ENCODE measurements at regions not wholly inside any gene's neighbourhood (a gene's known extent, or its start where the extent isn't known, plus 50 kb on each side); places are given as distances from the start of the nearest gene placed in this dataset.

DNA sequence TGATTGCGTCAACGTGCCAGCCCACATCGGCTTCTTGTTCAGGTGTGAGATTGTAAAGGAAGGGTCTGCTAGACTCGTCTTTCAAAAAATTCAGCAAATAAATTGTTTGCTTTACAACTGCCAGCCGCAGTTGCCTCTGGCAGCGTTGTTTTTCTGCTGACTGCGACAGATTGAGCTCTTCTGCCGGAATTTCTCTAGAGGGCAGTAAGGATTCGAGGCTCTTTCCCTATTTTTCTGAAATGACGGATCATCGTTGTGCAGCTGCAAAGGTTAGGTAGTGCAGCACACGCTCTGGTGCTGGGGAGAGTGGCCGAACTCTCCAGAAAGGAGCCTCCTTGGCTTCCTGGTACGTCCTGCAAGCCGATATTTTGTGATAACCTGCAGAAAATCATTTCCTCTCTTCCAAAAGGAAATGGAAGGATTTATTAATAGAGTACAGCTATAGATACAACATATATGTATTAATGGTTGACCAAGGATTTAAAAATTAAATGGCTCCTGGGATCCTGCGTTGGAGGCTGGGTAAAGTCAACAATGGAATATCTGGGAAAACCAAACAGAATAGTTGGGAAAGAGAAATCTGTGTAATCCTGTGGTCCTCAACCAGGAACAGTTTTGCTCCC, 121.9 kb upstream of the ZFP64 start:
- ATAC-seq (ENCODE audit: low FRiP score) (peak; percentile 65), DNase-seq (no peak)
- WGBS, 2 donors, result 12 to 13% methylated on average over 16 of the region's 16 CpGs
- intact Hi-C loops (cut with DNase I), result no loop called here
- no peak overlapping the region for H3K4me3 ChIP-seq (ENCODE audit: low read length in 2 of 2)
- peaks cover 0 to 3% of the 10 kb centered on the region in 2 donors for H3K27me3 ChIP-seq (ENCODE audit: control insufficient read depth in 1 of 2, insufficient read depth in 2 of 2, low read length in 1 of 2)
- no peak overlapping the region for H3K27ac ChIP-seq (ENCODE audit: low read depth in 1 of 2, low read length in 2 of 2)
- no peaks in the 10 kb centered on the region for H3K36me3 ChIP-seq (ENCODE audit: control insufficient read depth in 1 of 2, insufficient read depth in 2 of 2, low read length in 1 of 2)
- H3K9me3 ChIP-seq (ENCODE audit: control insufficient read depth, low read length), result peaks cover 4% of the 10 kb centered on the region
- H3K4me1 ChIP-seq (ENCODE audit: control insufficient read depth in 1 of 2, insufficient read depth in 2 of 2, low read length in 2 of 2), result no peaks in the 10 kb centered on the region

DNA sequence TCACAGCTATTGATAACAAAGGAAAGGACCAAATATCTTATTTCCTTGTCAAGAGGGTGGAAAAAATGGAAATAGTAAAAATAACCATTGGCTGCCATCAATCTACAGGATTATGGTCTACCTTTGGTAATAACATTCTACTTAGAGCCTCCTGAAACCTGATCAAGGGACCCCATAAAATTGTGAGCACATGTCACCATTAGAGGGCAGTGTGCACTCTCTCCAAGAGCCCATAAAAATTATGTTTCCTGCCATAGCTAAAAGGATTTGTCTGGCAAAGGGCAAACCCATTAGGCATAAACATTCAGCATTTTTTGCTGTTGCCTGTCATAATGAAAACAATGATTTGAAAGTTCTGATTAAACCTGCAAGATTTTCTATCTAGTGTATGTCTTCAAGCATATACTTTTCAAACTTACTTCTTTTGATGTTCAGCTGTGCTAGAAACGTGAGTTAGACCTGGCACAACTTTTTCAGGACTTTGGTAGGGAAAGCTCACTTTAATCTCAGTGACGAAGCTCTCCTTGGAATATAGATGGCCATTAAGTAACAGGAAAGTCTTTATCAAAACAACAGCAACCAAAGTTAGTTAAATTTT, 120.7 kb upstream of the ZFP64 start:
- Histone ChIP-seq H3K27me3 (ENCODE audit: control insufficient read depth in 1 of 2, insufficient read depth in 2 of 2, low read length in 1 of 2) (peaks cover 0 to 6% of the 10 kb centered on the region in 2 donors), H3K27ac (ENCODE audit: low read depth in 1 of 2, low read length in 2 of 2) (no peak overlapping the region), H3K4me1 (ENCODE audit: control insufficient read depth in 1 of 2, insufficient read depth in 2 of 2, low read length in 2 of 2) (no peaks in the 10 kb centered on the region), H3K36me3 (ENCODE audit: control insufficient read depth in 1 of 2, insufficient read depth in 2 of 2, low read length in 1 of 2) (no peaks in the 10 kb centered on the region), H3K9me3 (ENCODE audit: control insufficient read depth, low read length) (peaks cover 4% of the 10 kb centered on the region), H3K4me3 (ENCODE audit: low read length in 2 of 2) (no peak overlapping the region)
- intact Hi-C loops (cut with DNase I), result no loop called here
- no peak for DNase-seq
- peak; percentile 64 for ATAC-seq (ENCODE audit: low FRiP score)
- WGBS, 2 donors, result 11 to 17% methylated on average over 2 of the region's 2 CpGs

DNA sequence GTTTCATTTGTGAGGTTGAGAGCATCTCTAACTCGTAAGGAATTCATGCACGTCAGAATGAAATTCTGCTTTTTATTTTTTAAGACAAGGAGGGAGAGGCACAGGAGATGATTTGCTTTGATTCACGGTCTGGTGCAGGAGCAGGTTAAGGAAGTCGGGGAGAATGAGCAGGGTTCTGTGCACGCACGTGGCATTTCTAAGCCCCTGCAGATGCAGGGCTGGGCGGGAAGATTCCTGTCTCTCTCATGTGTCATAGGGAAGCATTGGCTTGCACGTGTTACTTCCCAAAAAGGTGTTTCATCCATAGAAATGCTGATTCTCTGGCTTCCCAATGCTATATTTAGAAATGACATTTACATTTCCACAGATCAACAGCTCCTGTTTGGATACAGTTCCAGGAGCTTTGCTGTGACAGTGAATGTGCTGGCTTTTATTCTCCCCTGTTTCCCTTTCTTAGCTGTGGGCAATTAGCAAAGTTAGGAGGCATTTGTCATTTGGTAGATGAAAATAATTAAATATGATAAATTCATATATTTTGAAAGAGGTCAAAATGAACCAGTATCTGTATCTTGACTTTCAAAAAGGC, 119.7 kb upstream of the ZFP64 start:
- Histone ChIP-seq H3K4me3 (ENCODE audit: low read length in 2 of 2) (no peak overlapping the region), H3K4me1 (ENCODE audit: control insufficient read depth in 1 of 2, insufficient read depth in 2 of 2, low read length in 2 of 2) (no peaks in the 10 kb centered on the region), H3K9me3 (ENCODE audit: control insufficient read depth, low read length) (no peaks in the 10 kb centered on the region), H3K36me3 (ENCODE audit: control insufficient read depth in 1 of 2, insufficient read depth in 2 of 2, low read length in 1 of 2) (no peaks in the 10 kb centered on the region), H3K27ac (ENCODE audit: low read depth in 1 of 2, low read length in 2 of 2) (no peak overlapping the region), H3K27me3 (ENCODE audit: control insufficient read depth in 1 of 2, insufficient read depth in 2 of 2, low read length in 1 of 2) (peaks cover 0 to 6% of the 10 kb centered on the region in 2 donors)
- ATAC-seq (ENCODE audit: low FRiP score) (no peak), DNase-seq (no peak)
- intact Hi-C loops (cut with DNase I), result no loop called here
- 52 to 59% methylated on average over 8 of the region's 8 CpGs for WGBS, 2 donors

DNA sequence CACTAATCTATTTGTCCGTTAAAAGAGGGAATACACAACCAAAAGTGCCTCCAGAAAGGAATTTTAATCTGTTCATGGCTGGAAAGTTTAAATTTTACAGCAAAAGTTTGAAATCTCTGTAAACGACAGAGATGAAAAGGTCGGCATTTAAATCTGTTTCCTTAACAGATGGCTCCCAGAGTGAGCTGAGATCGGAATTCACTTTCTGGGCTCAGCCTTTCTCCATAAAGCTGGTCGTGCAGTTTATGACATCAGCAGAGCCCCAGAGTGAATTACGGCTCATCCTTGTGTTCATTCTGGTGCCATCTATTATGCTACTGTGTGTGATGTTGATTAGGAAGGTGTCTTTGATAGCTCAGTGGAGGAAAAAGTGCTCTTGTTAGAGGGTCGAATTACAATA, 117.6 kb upstream of the ZFP64 start:
- intact Hi-C loops (cut with DNase I), result no loop called here
- Histone ChIP-seq H3K27me3 (ENCODE audit: control insufficient read depth in 1 of 2, insufficient read depth in 2 of 2, low read length in 1 of 2) (peaks cover 0 to 6% of the 10 kb centered on the region in 2 donors), H3K27ac (ENCODE audit: low read depth in 1 of 2, low read length in 2 of 2) (no peak overlapping the region), H3K4me1 (ENCODE audit: control insufficient read depth in 1 of 2, insufficient read depth in 2 of 2, low read length in 2 of 2) (no peaks in the 10 kb centered on the region), H3K9me3 (ENCODE audit: control insufficient read depth, low read length) (no peaks in the 10 kb centered on the region), H3K36me3 (ENCODE audit: control insufficient read depth in 1 of 2, insufficient read depth in 2 of 2, low read length in 1 of 2) (no peaks in the 10 kb centered on the region), H3K4me3 (ENCODE audit: low read length in 2 of 2) (no peak overlapping the region)
- 30 to 38% methylated on average over 7 of the region's 7 CpGs for WGBS, 2 donors
- DNase-seq (no peak), ATAC-seq (ENCODE audit: low FRiP score) (no peak)

DNA sequence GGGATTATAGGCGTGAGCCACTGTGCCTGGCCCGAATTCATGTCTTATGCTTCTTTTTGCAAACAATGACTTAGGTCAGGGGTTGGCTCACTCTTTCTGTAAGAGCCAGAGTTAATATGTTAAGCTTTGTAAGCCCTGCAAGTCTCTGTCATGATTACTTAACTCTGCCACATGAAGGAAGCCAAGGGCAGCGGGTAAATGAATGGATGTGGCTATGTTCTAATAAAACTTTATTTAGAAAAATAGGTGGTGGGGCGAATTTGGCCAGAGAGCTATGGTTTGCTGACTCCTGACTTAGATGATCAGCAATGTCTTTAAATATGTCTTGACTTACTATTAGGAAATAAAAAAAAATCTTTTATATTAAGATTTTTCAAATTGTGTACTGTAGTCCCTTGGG, 114.9 kb upstream of the ZFP64 start:
- peaks cover 0 to 6% of the 10 kb centered on the region in 2 donors for H3K27me3 ChIP-seq (ENCODE audit: control insufficient read depth in 1 of 2, insufficient read depth in 2 of 2, low read length in 1 of 2)
- 89% methylated on average over 4 of the region's 4 CpGs for WGBS, 2 donors
- no peaks in the 10 kb centered on the region for H3K9me3 ChIP-seq (ENCODE audit: control insufficient read depth, low read length)
- DNase-seq, result no peak
- H3K27ac ChIP-seq (ENCODE audit: low read depth in 1 of 2, low read length in 2 of 2), result no peak overlapping the region
- intact Hi-C loops (cut with DNase I), result no loop called here
- H3K4me1 ChIP-seq (ENCODE audit: control insufficient read depth in 1 of 2, insufficient read depth in 2 of 2, low read length in 2 of 2), result no peaks in the 10 kb centered on the region
- H3K36me3 ChIP-seq (ENCODE audit: control insufficient read depth in 1 of 2, insufficient read depth in 2 of 2, low read length in 1 of 2), result no peaks in the 10 kb centered on the region
- no peak overlapping the region for H3K4me3 ChIP-seq (ENCODE audit: low read length in 2 of 2)
- no peak for ATAC-seq (ENCODE audit: low FRiP score)

DNA sequence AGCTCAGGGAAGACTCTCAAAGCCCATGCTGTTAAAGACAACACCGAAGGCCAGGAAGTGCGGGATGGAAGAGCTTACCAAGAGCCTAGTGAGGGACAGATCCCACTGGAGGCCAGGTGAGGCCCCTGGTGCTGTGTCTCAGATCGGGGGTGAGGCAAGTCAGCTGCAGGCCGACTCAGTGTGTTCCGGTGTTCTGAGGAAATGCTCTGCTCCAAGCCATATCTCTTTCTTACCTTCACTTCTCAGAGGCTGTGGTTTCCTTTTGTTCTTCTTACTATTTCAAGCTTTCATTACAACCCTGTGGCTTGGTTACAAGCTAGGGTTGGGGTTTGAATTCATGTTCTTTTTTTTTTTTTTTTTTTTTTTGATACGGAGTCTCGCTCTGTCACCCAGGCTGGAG, 114.3 kb upstream of the ZFP64 start:
- no peaks in the 10 kb centered on the region for H3K9me3 ChIP-seq (ENCODE audit: control insufficient read depth, low read length)
- DNase-seq (no peak), ATAC-seq (ENCODE audit: low FRiP score) (no peak)
- WGBS, 2 donors, result 90 to 92% methylated on average over 7 of the region's 7 CpGs
- no peak overlapping the region for H3K27ac ChIP-seq (ENCODE audit: low read depth in 1 of 2, low read length in 2 of 2)
- peaks cover 0 to 6% of the 10 kb centered on the region in 2 donors for H3K27me3 ChIP-seq (ENCODE audit: control insufficient read depth in 1 of 2, insufficient read depth in 2 of 2, low read length in 1 of 2)
- no peak overlapping the region for H3K4me3 ChIP-seq (ENCODE audit: low read length in 2 of 2)
- intact Hi-C loops (cut with DNase I), result no loop called here
- H3K4me1 ChIP-seq (ENCODE audit: control insufficient read depth in 1 of 2, insufficient read depth in 2 of 2, low read length in 2 of 2), result no peaks in the 10 kb centered on the region
- no peaks in the 10 kb centered on the region for H3K36me3 ChIP-seq (ENCODE audit: control insufficient read depth in 1 of 2, insufficient read depth in 2 of 2, low read length in 1 of 2)

DNA sequence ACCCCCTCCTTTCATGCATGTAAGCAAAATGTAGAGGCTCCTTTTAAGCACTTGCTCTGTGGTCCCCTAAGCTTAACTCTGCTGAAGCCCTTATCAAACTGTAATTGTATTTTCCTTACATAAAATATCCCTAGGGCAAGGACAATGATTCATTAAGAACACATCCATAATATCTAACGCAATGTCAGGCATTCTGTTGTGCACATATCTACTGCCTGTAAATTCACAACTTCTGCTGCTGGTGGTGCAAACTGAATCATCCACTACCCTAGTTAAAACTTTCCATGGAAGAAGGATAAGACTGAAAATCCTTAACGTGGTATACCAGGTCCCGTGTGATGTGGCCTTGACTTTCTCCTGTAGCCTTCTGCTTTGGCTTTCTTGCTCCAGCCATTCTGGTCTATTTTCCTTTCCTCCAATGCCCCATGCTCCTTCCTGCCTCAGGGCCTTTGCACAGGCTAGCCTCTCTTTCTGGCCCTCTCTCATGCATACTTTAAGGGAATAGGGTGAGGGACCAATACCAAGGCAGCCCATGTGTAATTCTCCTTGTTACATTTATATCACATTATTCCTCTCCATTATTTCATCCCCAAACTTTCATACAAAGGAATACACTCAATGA, 113.6 kb upstream of the ZFP64 start:
- Histone ChIP-seq H3K27me3 (ENCODE audit: control insufficient read depth in 1 of 2, insufficient read depth in 2 of 2, low read length in 1 of 2) (peaks cover 0 to 6% of the 10 kb centered on the region in 2 donors), H3K36me3 (ENCODE audit: control insufficient read depth in 1 of 2, insufficient read depth in 2 of 2, low read length in 1 of 2) (no peaks in the 10 kb centered on the region), H3K27ac (ENCODE audit: low read depth in 1 of 2, low read length in 2 of 2) (no peak overlapping the region), H3K4me3 (ENCODE audit: low read length in 2 of 2) (no peak overlapping the region), H3K9me3 (ENCODE audit: control insufficient read depth, low read length) (no peaks in the 10 kb centered on the region), H3K4me1 (ENCODE audit: control insufficient read depth in 1 of 2, insufficient read depth in 2 of 2, low read length in 2 of 2) (no peaks in the 10 kb centered on the region)
- no peak for ATAC-seq (ENCODE audit: low FRiP score)
- DNase-seq, result no peak
- intact Hi-C loops (cut with DNase I), result no loop called here
- 81 to 82% methylated on average over 3 of the region's 3 CpGs for WGBS, 2 donors

DNA sequence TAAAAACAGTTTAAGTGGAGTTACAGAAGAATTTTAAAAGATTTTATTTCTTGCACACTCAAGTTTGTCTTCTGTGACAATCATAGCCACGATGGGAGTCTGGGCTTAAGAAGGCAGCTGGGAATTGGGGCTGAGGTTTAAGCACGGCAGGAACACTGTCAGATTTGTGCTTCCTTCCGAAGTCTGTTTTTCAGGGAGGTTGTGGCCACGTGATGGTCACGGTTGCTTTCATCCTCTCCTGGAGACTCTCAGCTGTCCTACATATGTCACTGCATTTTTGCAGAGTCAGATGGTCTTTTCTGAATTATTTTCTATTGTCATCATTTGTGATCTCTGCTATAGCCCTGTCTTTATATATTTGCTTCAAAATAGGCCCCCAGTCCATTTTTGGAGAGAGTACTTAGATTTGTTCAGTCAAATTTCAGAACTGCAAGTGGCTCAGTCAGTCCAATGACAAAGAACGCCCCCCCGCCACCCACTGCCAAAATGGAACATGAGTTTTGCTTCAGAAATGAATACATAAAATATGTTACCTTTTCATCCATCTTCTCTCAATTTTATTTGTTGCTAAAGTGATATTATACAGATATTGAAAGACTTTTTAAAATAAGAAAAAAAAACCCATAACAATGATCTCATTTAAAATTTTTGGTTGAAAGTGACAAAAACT, 111.8 kb upstream of the ZFP64 start:
- 49 to 62% methylated on average over 7 of the region's 7 CpGs for WGBS, 2 donors
- Histone ChIP-seq H3K4me3 (ENCODE audit: low read length in 2 of 2) (no peak overlapping the region), H3K27ac (ENCODE audit: low read depth in 1 of 2, low read length in 2 of 2) (no peak overlapping the region), H3K4me1 (ENCODE audit: control insufficient read depth in 1 of 2, insufficient read depth in 2 of 2, low read length in 2 of 2) (no peaks in the 10 kb centered on the region), H3K9me3 (ENCODE audit: control insufficient read depth, low read length) (no peaks in the 10 kb centered on the region), H3K27me3 (ENCODE audit: control insufficient read depth in 1 of 2, insufficient read depth in 2 of 2, low read length in 1 of 2) (peaks cover 0 to 2% of the 10 kb centered on the region in 2 donors), H3K36me3 (ENCODE audit: control insufficient read depth in 1 of 2, insufficient read depth in 2 of 2, low read length in 1 of 2) (no peaks in the 10 kb centered on the region)
- ATAC-seq (ENCODE audit: low FRiP score) (no peak), DNase-seq (no peak)
- intact Hi-C loops (cut with DNase I), result no loop called here
